ES-I3 (cell line): ENCODE measurements at regions not wholly inside any gene's neighbourhood (a gene's known extent, or its start where the extent isn't known, plus 50 kb on each side); places are given as distances from the start of the nearest gene placed in this dataset.

Experiments used
- H3K36me3 ChIP-seq: 2 replicates; pipeline ENCODE4 v1.6.1; 2013; ENCODE audit warnings: mild to moderate bottlenecking, low read length, control low read depth, moderate library complexity; ENCODE audit not compliant: insufficient read depth
- H3K4me1 ChIP-seq: 2 replicates; pipeline ENCODE4 v1.6.1; 2013; ENCODE audit warnings: mild to moderate bottlenecking, control low read depth, low read length; ENCODE audit not compliant: insufficient read depth
- H3K9ac ChIP-seq: 2 replicates; pipeline ENCODE4 v1.6.1; 2013; ENCODE audit warnings: low read depth, mild to moderate bottlenecking, low read length, moderate library complexity
- H3K9me3 ChIP-seq: 2 replicates; pipeline ENCODE4 v1.6.1; 2013; ENCODE audit warnings: mild to moderate bottlenecking, low read length, moderate library complexity; ENCODE audit not compliant: control insufficient read depth, insufficient read depth

GRCh38 chr14:22434901-22435550 lies 154.0 kb downstream of the DAD1 start:
- no peaks in the 10 kb centered on the region for H3K9me3 ChIP-seq
- H3K9ac ChIP-seq = no peak overlapping the region
- no peaks in the 10 kb centered on the region for H3K4me1 ChIP-seq
- no peaks in the 10 kb centered on the region for H3K36me3 ChIP-seq

- H3K9ac ChIP-seq = no peak overlapping the region
- H3K9me3 ChIP-seq = no peaks in the 10 kb centered on the region
- no peaks in the 10 kb centered on the region for H3K36me3 ChIP-seq
- H3K4me1 ChIP-seq = no peaks in the 10 kb centered on the region
Measured at GRCh38 chr14:22434030-22434429, 155.0 kb downstream of the DAD1 start.

- Histone ChIP-seq H3K36me3 (no peaks in the 10 kb centered on the region), H3K9me3 (no peaks in the 10 kb centered on the region), H3K4me1 (no peaks in the 10 kb centered on the region), H3K9ac (no peak overlapping the region)
Measured at GRCh38 chr14:22433069-22433468, 156.0 kb downstream of the DAD1 start.

DNA sequence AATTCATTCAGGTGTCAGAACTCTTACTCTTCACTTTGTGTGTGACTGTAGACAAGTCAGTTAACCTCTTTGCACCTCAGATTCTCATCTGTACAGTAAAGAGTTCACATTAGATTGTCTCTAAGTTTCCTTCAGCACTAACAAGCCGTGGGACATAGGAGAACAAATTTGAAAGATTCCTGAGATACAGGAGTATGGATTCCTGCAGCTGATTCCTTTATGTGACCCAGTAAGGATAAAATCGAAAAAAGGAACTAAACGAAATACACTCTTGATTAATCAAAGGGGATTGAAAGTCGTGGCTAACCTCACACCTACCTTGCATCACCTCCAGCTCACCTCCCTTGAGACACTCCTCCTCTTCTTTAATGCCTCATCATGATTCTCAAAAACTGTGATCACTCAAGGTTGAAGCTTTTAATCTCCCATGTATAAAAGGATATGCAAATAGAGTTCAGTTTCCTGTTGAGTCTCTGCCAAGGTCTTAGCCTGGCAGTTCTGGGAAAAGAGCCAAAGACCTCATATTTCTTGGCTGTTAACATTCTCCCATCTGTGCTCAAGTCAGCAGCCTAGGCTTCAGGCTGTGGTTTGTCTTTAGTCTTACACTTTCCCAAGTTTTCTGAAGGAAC lies 156.6 kb downstream of the DAD1 start:
- Histone ChIP-seq H3K9me3 (no peaks in the 10 kb centered on the region), H3K36me3 (no peaks in the 10 kb centered on the region), H3K4me1 (0 out of 2 replicates have a peak, but pooled peaks cover under 1% of the 10 kb centered on the region), H3K9ac (no peak overlapping the region)

DNA sequence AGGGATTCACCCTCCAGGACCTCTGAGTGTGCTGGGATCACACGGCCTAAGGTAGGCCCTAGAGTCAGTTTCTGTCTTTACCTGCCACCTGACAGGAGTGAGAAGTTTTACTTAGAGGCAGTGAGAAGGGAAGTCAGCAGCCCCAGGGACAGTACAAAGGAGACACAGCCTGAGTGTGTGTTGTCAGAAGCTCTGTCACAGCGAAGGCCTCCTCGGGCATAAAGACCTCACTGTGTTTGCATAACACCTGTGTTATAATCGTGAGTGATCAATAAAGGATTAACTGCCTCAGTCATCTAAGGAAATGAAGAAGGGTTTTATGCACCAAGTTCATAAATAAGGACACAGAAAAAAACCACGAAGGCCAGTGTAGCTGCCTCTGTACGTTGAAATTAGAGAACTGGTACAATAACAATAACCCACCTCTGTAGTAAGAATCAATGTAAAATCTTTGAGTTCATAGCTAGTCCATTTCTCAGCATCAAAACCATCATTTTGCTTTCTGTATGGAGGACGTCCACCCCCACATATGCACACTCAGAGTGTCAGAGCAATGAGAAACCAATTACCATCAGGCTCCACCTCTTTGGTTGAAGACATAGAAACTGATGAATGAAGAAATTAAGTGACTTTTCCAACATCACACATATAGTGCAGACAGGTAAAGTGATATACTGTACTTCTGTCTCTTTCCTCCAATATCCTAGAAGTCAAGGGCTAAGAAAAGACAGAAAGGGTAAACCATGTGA lies 159.3 kb downstream of the DAD1 start:
- Histone ChIP-seq H3K36me3 (no peaks in the 10 kb centered on the region), H3K9me3 (no peaks in the 10 kb centered on the region), H3K4me1 (0 out of 2 replicates have a peak, but pooled peaks cover 3% of the 10 kb centered on the region), H3K9ac (no peak overlapping the region)

GRCh38 chr14:22428700-22429291 lies 160.2 kb downstream of the DAD1 start:
- Histone ChIP-seq H3K36me3 (no peaks in the 10 kb centered on the region), H3K4me1 (0 out of 2 replicates have a peak, but pooled peaks cover 3% of the 10 kb centered on the region), H3K9ac (no peak overlapping the region), H3K9me3 (no peaks in the 10 kb centered on the region)

- H3K36me3 ChIP-seq = no peaks in the 10 kb centered on the region
- 0 out of 2 replicates have a peak, but pooled peaks cover 3% of the 10 kb centered on the region for H3K4me1 ChIP-seq
- no peaks in the 10 kb centered on the region for H3K9me3 ChIP-seq
- H3K9ac ChIP-seq = no peak overlapping the region
Measured at GRCh38 chr14:22427771-22428231, 161.2 kb downstream of the DAD1 start.

GRCh38 chr14:22426711-22427110 lies 162.3 kb downstream of the DAD1 start:
- Histone ChIP-seq H3K4me1 (0 out of 2 replicates have a peak, but pooled peaks cover 3% of the 10 kb centered on the region), H3K9me3 (no peaks in the 10 kb centered on the region), H3K9ac (no peak overlapping the region), H3K36me3 (no peaks in the 10 kb centered on the region)

DNA sequence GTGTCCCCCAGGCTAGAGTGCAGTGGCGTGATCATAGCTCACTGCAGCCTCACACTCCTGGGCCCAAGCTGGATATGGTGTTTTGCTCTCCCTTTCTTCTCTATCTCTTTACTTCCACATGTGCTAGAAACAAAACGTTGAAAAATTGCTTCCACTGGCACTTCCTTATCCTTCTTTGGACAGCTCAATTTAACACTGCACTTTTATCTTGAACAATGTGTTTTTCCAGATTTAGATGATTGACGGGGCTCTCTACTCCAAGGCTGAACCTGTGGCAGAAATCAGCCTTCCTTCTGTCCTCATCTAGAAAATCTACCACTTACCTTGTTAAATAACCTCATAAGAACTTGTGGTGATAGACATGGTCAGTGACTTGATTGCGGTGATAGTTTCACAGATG lies 165.1 kb downstream of the DAD1 start:
- H3K9me3 ChIP-seq = no peaks in the 10 kb centered on the region
- H3K9ac ChIP-seq = no peak overlapping the region
- H3K36me3 ChIP-seq = no peaks in the 10 kb centered on the region
- peaks cover 6% of the 10 kb centered on the region; the same call in 1 of the 2 replicates for H3K4me1 ChIP-seq

- H3K9ac ChIP-seq = no peak overlapping the region
- H3K9me3 ChIP-seq = no peaks in the 10 kb centered on the region
- no peaks in the 10 kb centered on the region for H3K36me3 ChIP-seq
- peaks cover 6% of the 10 kb centered on the region; the same call in 1 of the 2 replicates for H3K4me1 ChIP-seq
Measured at GRCh38 chr14:22422238-22422637, 166.8 kb downstream of the DAD1 start.

- no peaks in the 10 kb centered on the region for H3K36me3 ChIP-seq
- H3K9me3 ChIP-seq = no peaks in the 10 kb centered on the region
- no peak overlapping the region for H3K9ac ChIP-seq
- peaks cover 6% of the 10 kb centered on the region; the same call in 1 of the 2 replicates for H3K4me1 ChIP-seq
Measured at GRCh38 chr14:22420598-22421186, 168.3 kb downstream of the DAD1 start.

DNA sequence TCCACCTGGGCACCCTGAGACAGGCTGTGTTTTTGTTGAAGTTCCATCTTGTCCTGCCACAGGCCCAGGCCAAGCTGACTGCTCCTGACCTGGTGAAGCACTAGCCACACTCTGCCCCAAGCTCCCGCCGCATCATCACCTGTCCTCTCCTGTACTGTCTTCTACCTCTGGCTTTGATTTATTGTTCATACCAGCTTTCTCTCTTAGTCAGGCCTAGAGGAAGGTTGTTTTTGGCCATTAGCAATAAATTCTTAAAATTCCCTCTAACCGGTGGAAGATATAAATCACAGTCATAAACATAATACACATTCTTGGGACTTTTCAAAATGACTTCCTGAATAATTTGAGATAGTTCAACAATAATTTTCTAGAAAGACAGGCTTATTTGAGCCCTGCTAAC lies 169.4 kb downstream of the DAD1 start:
- Histone ChIP-seq H3K36me3 (no peaks in the 10 kb centered on the region), H3K9ac (no peak overlapping the region), H3K4me1 (peaks cover 6% of the 10 kb centered on the region; the same call in 1 of the 2 replicates), H3K9me3 (no peaks in the 10 kb centered on the region)

DNA sequence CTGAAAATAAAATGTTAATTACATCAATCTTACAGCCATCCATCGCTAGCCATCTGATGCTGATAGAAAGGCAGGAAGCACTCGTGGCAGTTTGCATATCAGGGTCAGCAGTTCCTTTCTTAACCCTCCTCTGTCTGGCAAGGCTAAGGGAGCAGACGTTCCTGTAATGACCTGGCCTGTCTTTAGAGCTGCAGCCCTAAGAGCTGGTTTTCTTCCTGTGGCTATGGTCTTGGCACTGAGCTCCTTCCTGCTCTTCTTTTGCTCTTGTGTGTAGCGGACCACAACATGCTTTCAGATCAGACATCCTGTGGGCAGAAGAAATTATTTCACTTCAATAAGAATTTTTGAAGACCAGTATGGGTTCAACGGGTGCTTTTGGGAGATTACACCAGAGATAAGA lies 170.4 kb downstream of the DAD1 start:
- H3K9me3 ChIP-seq = no peaks in the 10 kb centered on the region
- no peaks in the 10 kb centered on the region for H3K36me3 ChIP-seq
- H3K4me1 ChIP-seq = peaks cover 6% of the 10 kb centered on the region; the same call in 1 of the 2 replicates
- H3K9ac ChIP-seq = no peak overlapping the region

GRCh38 chr14:22417914-22418313 lies 171.1 kb downstream of the DAD1 start:
- Histone ChIP-seq H3K9ac (no peak overlapping the region), H3K9me3 (no peaks in the 10 kb centered on the region), H3K36me3 (no peaks in the 10 kb centered on the region), H3K4me1 (peaks cover 6% of the 10 kb centered on the region; the same call in 1 of the 2 replicates)
